ENCODE measurements at regions not wholly inside any gene's neighbourhood (a gene's known extent, or its start where the extent isn't known, plus 50 kb on each side); places are given as distances from the start of the nearest gene placed in this dataset.
A peak's percentile ranks its signal among the peaks of the same experiment; 100 is the strongest.

GRCh38 chr7:47715631-47716068, 133.7 kb upstream of the TNS3 start:
- Histone ChIP-seq H3K36me3 (replicated peaks in 1 of 2; ENCODE audit: control insufficient read depth in 1 of 2, insufficient read depth in 2 of 2, low read length in 2 of 2) (no peaks in the 10 kb centered on the region), H3K27me3 (ENCODE audit: control insufficient read depth in 1 of 2, insufficient read depth in 2 of 2, low read length in 2 of 2) (no peaks in the 10 kb centered on the region), H2AFZ (ENCODE audit: low read length) (no peak overlapping the region), H3K9ac (ENCODE audit: insufficient read depth, low read depth, low read length) (peak overlapping the region; percentile 34), H3K9me3 (ENCODE audit: low read length) (no peaks in the 10 kb centered on the region), H4K20me1 (ENCODE audit: insufficient read depth, low read length) (no peaks in the 10 kb centered on the region), H3K4me2 (ENCODE audit: low read depth, low read length) (peak overlapping the region; percentile 61), H3K79me2 (ENCODE audit: insufficient read depth, low read length) (no peaks in the 10 kb centered on the region), H3K4me1 (ENCODE audit: insufficient read depth, low read length) (peaks cover 48% of the 10 kb centered on the region), H3K27ac (ENCODE audit: extremely low read length, insufficient read depth, low read length) (peak overlapping the region; percentile 77), H3K4me3 (replicated peaks in 1 of 3; ENCODE audit: insufficient read depth in 1 of 3, low read depth in 2 of 3, low read length in 3 of 3) (0 out of 6 replicates have a peak overlapping the region, but pooled peaks of 1 of the 3 experiments have one; percentile 13)
- in situ Hi-C loops (cut with HindIII; ENCODE audit: extremely low pct_ligation_motif_present, low pct_unique_long_range_greater_than_20kb) (no loop called here), intact Hi-C loops (cut with micrococcal nuclease; ENCODE audit: unreplicated experiment) (no loop called here)
- ATAC-seq (peak; percentile 98), FAIRE-seq (no peak), DNase-seq (ENCODE audit: low spot score) (peak; percentile 80)
- ChIA-PET CTCF (ENCODE audit: low intra/inter-chr PET ratio, low total read pairs) (no interaction called here), POLR2A (interaction anchor here (0.7 to 1.6 kb wide), 3 partner anchors 9 to 47 kb away, joined by 3 to 8 read pairs (median 7); no protein-coding TSS in a partner anchor)
- BruUV-seq (replicated peaks) = no TSS peak
- 23% methylated on average over 5 of the region's 5 CpGs for WGBS (ENCODE audit: low lambda C conversion rate)
- TF ChIP-seq PRMT3 (CRISPR knock-in tag; IDR thresholded peaks at IDR 0.05; ENCODE audit: borderline replicate concordance, low read depth) (no peak), ZNF777 (CRISPR knock-in tag; IDR thresholded peaks at IDR 0.05) (no peak), KDM5B (CRISPR knock-in tag; IDR thresholded peaks at IDR 0.05; ENCODE audit: borderline replicate concordance) (no peak), KDM2A (CRISPR knock-in tag; IDR thresholded peaks at IDR 0.05; ENCODE audit: borderline replicate concordance, low read depth) (0 out of 2 replicates have a peak, but pooled peaks have one; percentile 41), MEF2D (CRISPR knock-in tag; IDR thresholded peaks at IDR 0.05) (no peak), HNRNPL (IDR thresholded peaks at IDR 0.05; ENCODE audit: low read depth, low read length) (no peak), ZBTB7A (CRISPR knock-in tag; IDR thresholded peaks at IDR 0.05) (peak; percentile 79; the same call in 1 of the 2 replicates), SMAD1 (CRISPR knock-in tag; IDR thresholded peaks at IDR 0.05; ENCODE audit: borderline replicate concordance, low read depth) (no peak), CHD2 (IDR thresholded peaks at IDR 0.05; ENCODE audit: low read depth, low read length) (no peak), MBD4 (IDR thresholded peaks at IDR 0.05; ENCODE audit: borderline replicate concordance, low read length) (no peak; the same call in 1 of the 2 replicates), ZNF180 (CRISPR knock-in tag; IDR thresholded peaks at IDR 0.05; ENCODE audit: borderline replicate concordance, low read depth) (no peak), ZNF790 (CRISPR knock-in tag; IDR thresholded peaks at IDR 0.05; ENCODE audit: borderline replicate concordance) (no peak), KAT8 (CRISPR knock-in tag; IDR thresholded peaks at IDR 0.05) (peak; percentile 22; the same call in 1 of the 2 replicates), MEIS2 (CRISPR knock-in tag; IDR thresholded peaks at IDR 0.05) (peak; percentile 61; the same call in 1 of the 2 replicates), TARDBP (CRISPR knock-in tag; IDR thresholded peaks at IDR 0.05) (peak; percentile 69; the same call in 1 of the 2 replicates), SP1 (IDR thresholded peaks at IDR 0.05) (no peak), SP1 (CRISPR knock-in tag; IDR thresholded peaks at IDR 0.05) (no peak), ASH2L (IDR thresholded peaks at IDR 0.05; ENCODE audit: insufficient read length, low read depth, low read length) (peak; percentile 69), ZNF136 (CRISPR knock-in tag; IDR thresholded peaks at IDR 0.05; ENCODE audit: low read depth) (no peak; the same call in 1 of the 2 replicates)
- TF ChIP-seq, protein P1, sequence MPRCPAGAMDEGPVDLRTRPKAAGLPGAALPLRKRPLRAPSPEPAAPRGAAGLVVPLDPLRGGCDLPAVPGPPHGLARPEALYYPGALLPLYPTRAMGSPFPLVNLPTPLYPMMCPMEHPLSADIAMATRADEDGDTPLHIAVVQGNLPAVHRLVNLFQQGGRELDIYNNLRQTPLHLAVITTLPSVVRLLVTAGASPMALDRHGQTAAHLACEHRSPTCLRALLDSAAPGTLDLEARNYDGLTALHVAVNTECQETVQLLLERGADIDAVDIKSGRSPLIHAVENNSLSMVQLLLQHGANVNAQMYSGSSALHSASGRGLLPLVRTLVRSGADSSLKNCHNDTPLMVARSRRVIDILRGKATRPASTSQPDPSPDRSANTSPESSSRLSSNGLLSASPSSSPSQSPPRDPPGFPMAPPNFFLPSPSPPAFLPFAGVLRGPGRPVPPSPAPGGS (CRISPR knock-in tag; IDR thresholded peaks at IDR 0.05) = no peak
- TF ChIP-seq, protein P2, sequence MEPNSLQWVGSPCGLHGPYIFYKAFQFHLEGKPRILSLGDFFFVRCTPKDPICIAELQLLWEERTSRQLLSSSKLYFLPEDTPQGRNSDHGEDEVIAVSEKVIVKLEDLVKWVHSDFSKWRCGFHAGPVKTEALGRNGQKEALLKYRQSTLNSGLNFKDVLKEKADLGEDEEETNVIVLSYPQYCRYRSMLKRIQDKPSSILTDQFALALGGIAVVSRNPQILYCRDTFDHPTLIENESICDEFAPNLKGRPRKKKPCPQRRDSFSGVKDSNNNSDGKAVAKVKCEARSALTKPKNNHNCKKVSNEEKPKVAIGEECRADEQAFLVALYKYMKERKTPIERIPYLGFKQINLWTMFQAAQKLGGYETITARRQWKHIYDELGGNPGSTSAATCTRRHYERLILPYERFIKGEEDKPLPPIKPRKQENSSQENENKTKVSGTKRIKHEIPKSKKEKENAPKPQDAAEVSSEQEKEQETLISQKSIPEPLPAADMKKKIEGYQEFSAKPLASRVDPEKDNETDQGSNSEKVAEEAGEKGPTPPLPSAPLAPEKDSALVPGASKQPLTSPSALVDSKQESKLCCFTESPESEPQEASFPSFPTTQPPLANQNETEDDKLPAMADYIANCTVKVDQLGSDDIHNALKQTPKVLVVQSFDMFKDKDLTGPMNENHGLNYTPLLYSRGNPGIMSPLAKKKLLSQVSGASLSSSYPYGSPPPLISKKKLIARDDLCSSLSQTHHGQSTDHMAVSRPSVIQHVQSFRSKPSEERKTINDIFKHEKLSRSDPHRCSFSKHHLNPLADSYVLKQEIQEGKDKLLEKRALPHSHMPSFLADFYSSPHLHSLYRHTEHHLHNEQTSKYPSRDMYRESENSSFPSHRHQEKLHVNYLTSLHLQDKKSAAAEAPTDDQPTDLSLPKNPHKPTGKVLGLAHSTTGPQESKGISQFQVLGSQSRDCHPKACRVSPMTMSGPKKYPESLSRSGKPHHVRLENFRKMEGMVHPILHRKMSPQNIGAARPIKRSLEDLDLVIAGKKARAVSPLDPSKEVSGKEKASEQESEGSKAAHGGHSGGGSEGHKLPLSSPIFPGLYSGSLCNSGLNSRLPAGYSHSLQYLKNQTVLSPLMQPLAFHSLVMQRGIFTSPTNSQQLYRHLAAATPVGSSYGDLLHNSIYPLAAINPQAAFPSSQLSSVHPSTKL (CRISPR knock-in tag; IDR thresholded peaks at IDR 0.05) = peak; percentile 85

All from HepG2 (cell line).